GM12878 (cell line): ENCODE measurements at regions not wholly inside any gene's neighbourhood (a gene's known extent, or its start where the extent isn't known, plus 50 kb on each side); places are given as distances from the start of the nearest gene placed in this dataset.

Source experiments
- ATAC-seq: fragments of 200-7000 bp; cut with Tn5 transposase; 3 replicates; pipeline ENCODE4 v1.9.1; 2020; ENCODE audit warnings: mild to moderate bottlenecking, moderate library complexity
- BruUV-seq: library from RNA; stranded (reverse); fragments of 400-500 nt; replicated peaks from 2 replicates; lab custom pipeline; 2021; lab: Mats Ljungman, UMichigan
- CTCF ChIA-PET: fragments of 300-600 bp; sonication (Branson Sonifier 250); formaldehyde crosslinking; extraction: SDS; loops from one replicate; lab custom pipeline; 2021; ENCODE audit warnings: inconsistent platforms; lab: Yijun Ruan, JAX
- POLR2A ChIA-PET: fragments of 350-600 bp; formaldehyde crosslinking; extraction: SDS; loops from one replicate; lab custom pipeline; 2021; ENCODE audit warnings: inconsistent platforms; lab: Charles Lee
- RAD21 ChIA-PET: fragments of 300-600 bp; sonication (Branson Sonifier 250); formaldehyde crosslinking; loops from one replicate; lab custom pipeline; 2023; ENCODE audit warnings: antibody characterized with exemption; ENCODE audit not compliant: unreplicated experiment; lab: Charles Lee
- SMC1A ChIA-PET: fragments of 300-600 bp; sonication (Branson Sonifier 250); formaldehyde crosslinking; loops from one replicate; lab custom pipeline; 2023; ENCODE audit not compliant: unreplicated experiment, uncharacterized antibody; lab: Charles Lee
- DNase-seq: peaks from one replicate; pipeline ENCODE4 v3.0.0-alpha.2; 2011; ENCODE audit warnings: low read depth, low spot score
- FAIRE-seq: peaks from 3 replicates; lab custom pipeline; 2011; peaks lifted over from hg19 to GRCh38; lab: Jason Lieb, UNC
- H2AFZ ChIP-seq: 2 replicates; pipeline ENCODE4 v1.6.0; 2011; ENCODE audit warnings: low read depth, low read length, control low read depth; ENCODE audit not compliant: control insufficient read depth
- H3K27ac ChIP-seq: 2 replicates; pipeline ENCODE4 v1.5.1; 2011; ENCODE audit warnings: control low read depth; ENCODE audit not compliant: control insufficient read depth, insufficient read depth
- H3K27me3 ChIP-seq, 2 experiments: replicated peaks in 1 of 2; 2 replicates each; pipeline versions ENCODE4 v1.6.0 to v1.6.1; 2011; ENCODE audit warnings: low read length in 1 of 2; ENCODE audit not compliant: control insufficient read depth in 2 of 2, insufficient read depth in 2 of 2
- H3K36me3 ChIP-seq, 2 experiments: 2 replicates each; pipeline ENCODE4 v1.5.1; 2011; ENCODE audit warnings: low read length in 1 of 2; ENCODE audit not compliant: control insufficient read depth in 2 of 2, insufficient read depth in 2 of 2
- H3K4me1 ChIP-seq: 2 replicates; pipeline ENCODE4 v1.6.1; 2011; ENCODE audit warnings: mild to moderate bottlenecking, low read length, moderate library complexity, mixed read lengths; ENCODE audit not compliant: control insufficient read depth, insufficient read depth
- H3K4me2 ChIP-seq: 2 replicates; pipeline ENCODE4 v1.6.0; 2011; ENCODE audit warnings: control low read depth; ENCODE audit not compliant: control insufficient read depth, insufficient read depth
- H3K4me3 ChIP-seq: fragments of 200-600 bp; sonication (generic); 2 replicates; pipeline ENCODE4 v1.5.1; 2016
- H3K79me2 ChIP-seq: 2 replicates; pipeline ENCODE4 v1.6.0; 2011; ENCODE audit warnings: low read length; ENCODE audit not compliant: control insufficient read depth, insufficient read depth
- H3K9ac ChIP-seq: 2 replicates; pipeline ENCODE4 v1.8.0; 2011; ENCODE audit warnings: low read length, control low read depth, mixed read lengths; ENCODE audit not compliant: control insufficient read depth, insufficient read depth
- H3K9me3 ChIP-seq: replicated peaks from 3 replicates; pipeline ENCODE4 v1.5.1; 2011; ENCODE audit warnings: mild to moderate bottlenecking, low read length; ENCODE audit not compliant: control insufficient read depth, insufficient read depth
- H4K20me1 ChIP-seq: 2 replicates; pipeline ENCODE4 v1.6.0; 2011; ENCODE audit not compliant: control insufficient read depth, insufficient read depth
- ATF2 ChIP-seq: IDR thresholded peaks from 2 replicates; pipeline ENCODE4 v1.6.1; 2012; ENCODE audit warnings: low read length, inconsistent platforms
- BACH1 ChIP-seq: fragments of 450-650 bp; IDR thresholded peaks from 2 replicates; pipeline ENCODE4 v1.6.1; 2017; ENCODE audit warnings: mild to moderate bottlenecking, borderline replicate concordance
- BCLAF1 ChIP-seq: fragments of 450-650 bp; IDR thresholded peaks from 2 replicates; pipeline ENCODE4 v1.6.1; 2017; ENCODE audit warnings: antibody characterized with exemption, mild to moderate bottlenecking, moderate library complexity
- BHLHE40 ChIP-seq, 2 experiments: fragments of 450-650 bp in 1 of 2; IDR thresholded peaks; 2 replicates each; pipeline ENCODE4 v1.6.1; 2011 to 2017; ENCODE audit warnings: low read depth in 2 of 2, borderline replicate concordance in 1 of 2, improper control_type of control experiment in 1 of 2, low read length in 1 of 2, mild to moderate bottlenecking in 1 of 2
- CBFB ChIP-seq: IDR thresholded peaks from 2 replicates; pipeline ENCODE4 v1.6.1; 2016; ENCODE audit warnings: antibody characterized with exemption, low read depth
- CBX5 ChIP-seq: sonication (generic); IDR thresholded peaks from 2 replicates; pipeline ENCODE4 v1.6.1; 2016; ENCODE audit warnings: low read depth, moderate library complexity, mild to moderate bottlenecking, inconsistent platforms
- CHD2 ChIP-seq: IDR thresholded peaks from 2 replicates; pipeline ENCODE4 v1.6.1; 2011; ENCODE audit warnings: low read depth, low read length, improper control_type of control experiment, borderline replicate concordance
- E2F4 ChIP-seq: IDR thresholded peaks from 2 replicates; pipeline ENCODE4 v1.6.1; 2012; ENCODE audit warnings: low read depth, low read length, improper control_type of control experiment
- FOS ChIP-seq: IDR thresholded peaks from 3 replicates; pipeline ENCODE4 v1.6.1; 2011; ENCODE audit warnings: borderline replicate concordance; ENCODE audit not compliant: insufficient read length; ENCODE audit errors: extremely low read depth
- IRF3 ChIP-seq: fragments of 450-650 bp; IDR thresholded peaks from 2 replicates; pipeline ENCODE4 v1.6.1; 2014; ENCODE audit warnings: mild to moderate bottlenecking
- LARP7 ChIP-seq: fragments of 450-650 bp; IDR thresholded peaks from 2 replicates; pipeline ENCODE4 v1.6.1; 2017; ENCODE audit warnings: mild to moderate bottlenecking
- MTA2 ChIP-seq: fragments of 450-650 bp; IDR thresholded peaks from 2 replicates; pipeline ENCODE4 v1.6.1; 2016; ENCODE audit warnings: low read depth, mild to moderate bottlenecking, moderate library complexity
- MYB ChIP-seq: fragments of 150-350 bp; IDR thresholded peaks from 2 replicates; pipeline ENCODE4 v1.6.1; 2014; ENCODE audit warnings: mild to moderate bottlenecking, low read depth, low read length, borderline replicate concordance
- NBN ChIP-seq: fragments of 450-650 bp; IDR thresholded peaks from 2 replicates; pipeline ENCODE4 v1.6.1; 2016
- RBBP5 ChIP-seq: fragments of 200-600 bp; sonication (generic); conservative IDR thresholded peaks from 2 replicates; pipeline ENCODE4 v1.6.1; 2016
- RELB ChIP-seq: fragments of 450-650 bp; IDR thresholded peaks from 2 replicates; pipeline ENCODE4 v1.6.1; 2017; ENCODE audit warnings: low read depth, mild to moderate bottlenecking, moderate library complexity
- SIX5 ChIP-seq: IDR thresholded peaks from 2 replicates; pipeline ENCODE4 v1.6.1; 2011; ENCODE audit warnings: mild to moderate bottlenecking, low read depth, low read length, moderate library complexity; ENCODE audit not compliant: severe bottlenecking
- TCF12 ChIP-seq: IDR thresholded peaks from 2 replicates; pipeline ENCODE4 v1.6.1; 2011; ENCODE audit warnings: low read depth, mild to moderate bottlenecking, low read length
- WGBS: methylation state at CpG from one replicate; pipeline ENCODE4 v1.1.6; 2016; ENCODE audit warnings: low lambda C conversion rate; ENCODE audit not compliant: insufficient replicate concordance, insufficient coverage; ENCODE audit errors: missing lambda C conversion rate; 5-methylcytosine and 5-hydroxymethylcytosine counted together
- in situ Hi-C: fragments of 300-500 bp; cut with MboI; formaldehyde crosslinking; loops from 9 replicates; pipeline ENCODE4 v1.14.3; 2018; ENCODE audit warnings: mixed read lengths
- intact Hi-C: fragments of 100-400 bp; cut with micrococcal nuclease; formaldehyde crosslinking; loops from one replicate; pipeline ENCODE4 v1.14.2; 2022; ENCODE audit not compliant: unreplicated experiment

- no peaks in the 10 kb centered on the region for H3K9me3 ChIP-seq
- ChIA-PET CTCF (no interaction called here), POLR2A (no interaction called here), RAD21 (no interaction called here), SMC1A (interaction anchor here (1.5 kb wide), 1 partner anchor 146 kb away, joined by 4 read pairs; no protein-coding TSS in a partner anchor)
- H3K79me2 ChIP-seq = no peaks in the 10 kb centered on the region
- H3K9ac ChIP-seq = no peak overlapping the region
- in situ Hi-C loops (no loop called here), intact Hi-C loops (no loop called here)
- no peaks in the 10 kb centered on the region for H4K20me1 ChIP-seq
- H3K4me3 ChIP-seq = no peak overlapping the region
- BruUV-seq = no TSS peak
- H3K27ac ChIP-seq = no peak overlapping the region
- no peak for DNase-seq
- ATAC-seq = no peak
- H3K27me3 ChIP-seq = no peaks in the 10 kb centered on the region
- FAIRE-seq = no peak
- 42% methylated on average over 3 of the region's 3 CpGs for WGBS
- no peak overlapping the region for H2AFZ ChIP-seq
- no peaks in the 10 kb centered on the region for H3K36me3 ChIP-seq
- no peak overlapping the region for H3K4me2 ChIP-seq
- no peaks in the 10 kb centered on the region for H3K4me1 ChIP-seq
- TF ChIP-seq MTA2 (no peak), TCF12 (no peak), LARP7 (no peak), CHD2 (no peak), BCLAF1 (no peak), BHLHE40 (IDR thresholded peaks at IDR 0.05; ENCODE audit: borderline replicate concordance in 1 of 2, low read depth in 2 of 2, low read length in 1 of 2) (no peak), E2F4 (no peak), MYB (no peak), RELB (no peak), BACH1 (no peak), CBFB (no peak), IRF3 (no peak), ATF2 (no peak), RBBP5 (no peak), CBX5 (no peak), FOS (no peak), SIX5 (no peak), NBN (no peak)
These were observed 146.9 kb upstream of the DMAC1 start for GRCh38 chr9:7946458-7946857.
